GM12878 (cell line): ENCODE measurements at regions not wholly inside any gene's neighbourhood (a gene's known extent, or its start where the extent isn't known, plus 50 kb on each side); places are given as distances from the start of the nearest gene placed in this dataset.

ENCODE experiments used
- ATAC-seq: fragments of 200-7000 bp; cut with Tn5 transposase; 3 replicates; pipeline ENCODE4 v1.9.1; 2020; ENCODE audit warnings: mild to moderate bottlenecking, moderate library complexity
- BruUV-seq: library from RNA; stranded (reverse); fragments of 400-500 nt; replicated peaks from 2 replicates; lab custom pipeline; 2021; lab: Mats Ljungman, UMichigan
- CTCF ChIA-PET: fragments of 300-600 bp; sonication (Branson Sonifier 250); formaldehyde crosslinking; extraction: SDS; loops from one replicate; lab custom pipeline; 2021; ENCODE audit warnings: inconsistent platforms; lab: Yijun Ruan, JAX
- POLR2A ChIA-PET: fragments of 350-600 bp; formaldehyde crosslinking; extraction: SDS; loops from one replicate; lab custom pipeline; 2021; ENCODE audit warnings: inconsistent platforms; lab: Charles Lee
- RAD21 ChIA-PET: fragments of 300-600 bp; sonication (Branson Sonifier 250); formaldehyde crosslinking; loops from one replicate; lab custom pipeline; 2023; ENCODE audit warnings: antibody characterized with exemption; ENCODE audit not compliant: unreplicated experiment; lab: Charles Lee
- SMC1A ChIA-PET: fragments of 300-600 bp; sonication (Branson Sonifier 250); formaldehyde crosslinking; loops from one replicate; lab custom pipeline; 2023; ENCODE audit not compliant: unreplicated experiment, uncharacterized antibody; lab: Charles Lee
- DNase-seq: peaks from one replicate; pipeline ENCODE4 v3.0.0-alpha.2; 2011; ENCODE audit warnings: low read depth, low spot score
- FAIRE-seq: peaks from 3 replicates; lab custom pipeline; 2011; peaks lifted over from hg19 to GRCh38; lab: Jason Lieb, UNC
- H2AFZ ChIP-seq: 2 replicates; pipeline ENCODE4 v1.6.0; 2011; ENCODE audit warnings: low read depth, low read length, control low read depth; ENCODE audit not compliant: control insufficient read depth
- H3K27ac ChIP-seq: 2 replicates; pipeline ENCODE4 v1.5.1; 2011; ENCODE audit warnings: control low read depth; ENCODE audit not compliant: control insufficient read depth, insufficient read depth
- H3K27me3 ChIP-seq, 2 experiments: replicated peaks in 1 of 2; 2 replicates each; pipeline versions ENCODE4 v1.6.0 to v1.6.1; 2011; ENCODE audit warnings: low read length in 1 of 2; ENCODE audit not compliant: control insufficient read depth in 2 of 2, insufficient read depth in 2 of 2
- H3K36me3 ChIP-seq, 2 experiments: 2 replicates each; pipeline ENCODE4 v1.5.1; 2011; ENCODE audit warnings: low read length in 1 of 2; ENCODE audit not compliant: control insufficient read depth in 2 of 2, insufficient read depth in 2 of 2
- H3K4me1 ChIP-seq: 2 replicates; pipeline ENCODE4 v1.6.1; 2011; ENCODE audit warnings: mild to moderate bottlenecking, low read length, moderate library complexity, mixed read lengths; ENCODE audit not compliant: control insufficient read depth, insufficient read depth
- H3K4me2 ChIP-seq: 2 replicates; pipeline ENCODE4 v1.6.0; 2011; ENCODE audit warnings: control low read depth; ENCODE audit not compliant: control insufficient read depth, insufficient read depth
- H3K4me3 ChIP-seq: fragments of 200-600 bp; sonication (generic); 2 replicates; pipeline ENCODE4 v1.5.1; 2016
- H3K79me2 ChIP-seq: 2 replicates; pipeline ENCODE4 v1.6.0; 2011; ENCODE audit warnings: low read length; ENCODE audit not compliant: control insufficient read depth, insufficient read depth
- H3K9ac ChIP-seq: 2 replicates; pipeline ENCODE4 v1.8.0; 2011; ENCODE audit warnings: low read length, control low read depth, mixed read lengths; ENCODE audit not compliant: control insufficient read depth, insufficient read depth
- H3K9me3 ChIP-seq: replicated peaks from 3 replicates; pipeline ENCODE4 v1.5.1; 2011; ENCODE audit warnings: mild to moderate bottlenecking, low read length; ENCODE audit not compliant: control insufficient read depth, insufficient read depth
- H4K20me1 ChIP-seq: 2 replicates; pipeline ENCODE4 v1.6.0; 2011; ENCODE audit not compliant: control insufficient read depth, insufficient read depth
- CUX1 ChIP-seq: IDR thresholded peaks from 2 replicates; pipeline ENCODE4 v1.6.1; 2012; ENCODE audit warnings: improper control_type of control experiment, low read depth, low read length; ENCODE audit not compliant: insufficient replicate concordance
- MLLT1 ChIP-seq: fragments of 450-650 bp; IDR thresholded peaks from 2 replicates; pipeline ENCODE4 v1.6.1; 2016; ENCODE audit warnings: mild to moderate bottlenecking
- MTA2 ChIP-seq: fragments of 450-650 bp; IDR thresholded peaks from 2 replicates; pipeline ENCODE4 v1.6.1; 2016; ENCODE audit warnings: low read depth, mild to moderate bottlenecking, moderate library complexity
- POU2F2 ChIP-seq: IDR thresholded peaks from 3 replicates; pipeline ENCODE4 v1.6.1; 2011; ENCODE audit warnings: low read depth, mild to moderate bottlenecking, low read length, borderline replicate concordance
- RB1 ChIP-seq: fragments of 450-650 bp; formaldehyde crosslinking; IDR thresholded peaks from 2 replicates; pipeline ENCODE4 v1.6.1; 2017; ENCODE audit warnings: mild to moderate bottlenecking, borderline replicate concordance
- TBL1XR1 ChIP-seq: IDR thresholded peaks from 2 replicates; pipeline ENCODE4 v1.6.1; 2012; ENCODE audit warnings: low read depth, low read length, improper control_type of control experiment
- ZNF24 ChIP-seq: fragments of 450-650 bp; IDR thresholded peaks from 2 replicates; pipeline ENCODE4 v1.6.1; 2017; ENCODE audit warnings: antibody characterized with exemption, mild to moderate bottlenecking
- WGBS: methylation state at CpG from one replicate; pipeline ENCODE4 v1.1.6; 2016; ENCODE audit warnings: low lambda C conversion rate; ENCODE audit not compliant: insufficient replicate concordance, insufficient coverage; ENCODE audit errors: missing lambda C conversion rate; 5-methylcytosine and 5-hydroxymethylcytosine counted together
- in situ Hi-C: fragments of 300-500 bp; cut with MboI; formaldehyde crosslinking; loops from 9 replicates; pipeline ENCODE4 v1.14.3; 2018; ENCODE audit warnings: mixed read lengths
- intact Hi-C: fragments of 100-400 bp; cut with micrococcal nuclease; formaldehyde crosslinking; loops from one replicate; pipeline ENCODE4 v1.14.2; 2022; ENCODE audit not compliant: unreplicated experiment

- Histone ChIP-seq H3K27ac (no peak overlapping the region), H3K79me2 (no peaks in the 10 kb centered on the region), H3K9ac (no peak overlapping the region), H3K4me2 (no peak overlapping the region), H2AFZ (no peak overlapping the region), H3K36me3 (no peaks in the 10 kb centered on the region), H3K4me3 (no peak overlapping the region), H3K27me3 (no peaks in the 10 kb centered on the region), H3K4me1 (no peaks in the 10 kb centered on the region), H4K20me1 (no peaks in the 10 kb centered on the region), H3K9me3 (no peaks in the 10 kb centered on the region)
- no TSS peak for BruUV-seq
- SMC1A ChIA-PET: no interaction called here
- ATAC-seq (no peak), DNase-seq (no peak), FAIRE-seq (no peak)
- WGBS: 32% methylated on average over 5 of the region's 5 CpGs
- RAD21 ChIA-PET: no interaction called here
- TF ChIP-seq MTA2: no peak
- TF ChIP-seq ZNF24: no peak
- no peak for TF ChIP-seq MLLT1
- TF ChIP-seq TBL1XR1: no peak
- TF ChIP-seq RB1: no peak
- TF ChIP-seq POU2F2: no peak
- TF ChIP-seq CUX1: no peak
- CTCF ChIA-PET: no interaction called here
- POLR2A ChIA-PET: interaction anchor here (0.6 kb wide), 1 partner anchor 1308 kb away, joined by 4 read pairs; no protein-coding TSS in a partner anchor
- in situ Hi-C loops (no loop called here), intact Hi-C loops (no loop called here)
Observed at GRCh38 chr10:94178475-94179253, 184.1 kb downstream of the NOC3L start.
